ENCODE measurements at regions not wholly inside any gene's neighbourhood (a gene's known extent, or its start where the extent isn't known, plus 50 kb on each side); places are given as distances from the start of the nearest gene placed in this dataset.

DNA sequence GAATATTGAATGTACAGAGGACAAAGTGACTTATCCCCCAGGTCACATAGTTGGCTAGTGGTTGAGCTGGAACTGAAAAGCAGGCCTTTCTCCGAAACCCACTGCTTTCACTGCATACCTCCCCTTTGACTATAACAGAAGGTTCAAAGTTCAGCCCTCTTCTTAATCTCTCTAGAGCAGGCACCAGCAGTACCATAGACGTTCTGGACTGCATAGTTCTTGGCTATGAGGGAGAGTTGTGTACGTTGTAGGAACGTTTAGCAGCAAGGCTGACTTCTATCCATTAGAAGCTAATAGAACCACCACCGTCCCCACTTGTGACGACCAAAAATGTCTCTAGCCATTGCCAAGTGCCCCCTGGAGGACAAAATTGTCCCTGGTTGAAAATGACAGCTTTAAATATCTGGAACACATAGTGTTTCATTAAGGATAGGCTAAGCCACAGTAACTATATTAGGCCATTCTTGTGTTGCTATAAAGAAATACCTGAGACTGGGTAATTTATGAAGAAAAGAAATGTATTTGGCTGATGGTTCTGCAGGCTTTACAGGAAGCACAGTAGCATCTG lies 123.8 kb upstream of the MTHFD1L start (continued):
- TF ChIP-seq, protein P1, sequence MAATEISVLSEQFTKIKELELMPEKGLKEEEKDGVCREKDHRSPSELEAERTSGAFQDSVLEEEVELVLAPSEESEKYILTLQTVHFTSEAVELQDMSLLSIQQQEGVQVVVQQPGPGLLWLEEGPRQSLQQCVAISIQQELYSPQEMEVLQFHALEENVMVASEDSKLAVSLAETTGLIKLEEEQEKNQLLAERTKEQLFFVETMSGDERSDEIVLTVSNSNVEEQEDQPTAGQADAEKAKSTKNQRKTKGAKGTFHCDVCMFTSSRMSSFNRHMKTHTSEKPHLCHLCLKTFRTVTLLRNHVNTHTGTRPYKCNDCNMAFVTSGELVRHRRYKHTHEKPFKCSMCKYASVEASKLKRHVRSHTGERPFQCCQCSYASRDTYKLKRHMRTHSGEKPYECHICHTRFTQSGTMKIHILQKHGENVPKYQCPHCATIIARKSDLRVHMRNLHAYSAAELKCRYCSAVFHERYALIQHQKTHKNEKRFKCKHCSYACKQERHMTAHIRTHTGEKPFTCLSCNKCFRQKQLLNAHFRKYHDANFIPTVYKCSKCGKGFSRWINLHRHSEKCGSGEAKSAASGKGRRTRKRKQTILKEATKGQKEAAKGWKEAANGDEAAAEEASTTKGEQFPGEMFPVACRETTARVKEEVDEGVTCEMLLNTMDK (IDR thresholded peaks at IDR 0.05; ENCODE audit: borderline replicate concordance, insufficient read depth, low read depth, low read length, poor library complexity, severe bottlenecking) = peak; percentile 53
- TF ChIP-seq, protein P2, sequence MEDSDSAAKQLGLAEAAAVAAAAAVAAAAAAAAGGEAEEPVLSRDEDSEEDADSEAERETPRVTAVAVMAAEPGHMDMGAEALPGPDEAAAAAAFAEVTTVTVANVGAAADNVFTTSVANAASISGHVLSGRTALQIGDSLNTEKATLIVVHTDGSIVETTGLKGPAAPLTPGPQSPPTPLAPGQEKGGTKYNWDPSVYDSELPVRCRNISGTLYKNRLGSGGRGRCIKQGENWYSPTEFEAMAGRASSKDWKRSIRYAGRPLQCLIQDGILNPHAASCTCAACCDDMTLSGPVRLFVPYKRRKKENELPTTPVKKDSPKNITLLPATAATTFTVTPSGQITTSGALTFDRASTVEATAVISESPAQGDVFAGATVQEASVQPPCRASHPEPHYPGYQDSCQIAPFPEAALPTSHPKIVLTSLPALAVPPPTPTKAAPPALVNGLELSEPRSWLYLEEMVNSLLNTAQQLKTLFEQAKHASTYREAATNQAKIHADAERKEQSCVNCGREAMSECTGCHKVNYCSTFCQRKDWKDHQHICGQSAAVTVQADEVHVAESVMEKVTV (CRISPR knock-in tag; IDR thresholded peaks at IDR 0.05) = 0 out of 2 replicates have a peak, but pooled peaks have one; percentile 19
- no peak for TF ChIP-seq KLF6 (CRISPR knock-in tag; IDR thresholded peaks at IDR 0.05; ENCODE audit: borderline replicate concordance)
- no peak for TF ChIP-seq ZNF764 (CRISPR knock-in tag; IDR thresholded peaks at IDR 0.05; ENCODE audit: low read depth)
- TF ChIP-seq, protein P3, sequence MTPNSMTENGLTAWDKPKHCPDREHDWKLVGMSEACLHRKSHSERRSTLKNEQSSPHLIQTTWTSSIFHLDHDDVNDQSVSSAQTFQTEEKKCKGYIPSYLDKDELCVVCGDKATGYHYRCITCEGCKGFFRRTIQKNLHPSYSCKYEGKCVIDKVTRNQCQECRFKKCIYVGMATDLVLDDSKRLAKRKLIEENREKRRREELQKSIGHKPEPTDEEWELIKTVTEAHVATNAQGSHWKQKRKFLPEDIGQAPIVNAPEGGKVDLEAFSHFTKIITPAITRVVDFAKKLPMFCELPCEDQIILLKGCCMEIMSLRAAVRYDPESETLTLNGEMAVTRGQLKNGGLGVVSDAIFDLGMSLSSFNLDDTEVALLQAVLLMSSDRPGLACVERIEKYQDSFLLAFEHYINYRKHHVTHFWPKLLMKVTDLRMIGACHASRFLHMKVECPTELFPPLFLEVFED (CRISPR knock-in tag; conservative IDR thresholded peaks at IDR 0.05) = no peak
- TF ChIP-seq HIVEP1 (CRISPR knock-in tag; IDR thresholded peaks at IDR 0.05) = no peak
